ENCODE measurements at regions not wholly inside any gene's neighbourhood (a gene's known extent, or its start where the extent isn't known, plus 50 kb on each side); places are given as distances from the start of the nearest gene placed in this dataset.

GRCh38 chr12:114878781-114879180, 194.8 kb upstream of the TBX3 start:
- no peak for TF ChIP-seq CTCF (IDR thresholded peaks at IDR 0.05; ENCODE audit: borderline replicate concordance, insufficient read depth, low read depth, low read length)
- H3K4me3 ChIP-seq (ENCODE audit: low read depth, low read length) = no peak overlapping the region

- TF ChIP-seq CTCF (IDR thresholded peaks at IDR 0.05; ENCODE audit: borderline replicate concordance, insufficient read depth, low read depth, low read length) = no peak
- no peak overlapping the region for H3K4me3 ChIP-seq (ENCODE audit: low read depth, low read length)
Measured at GRCh38 chr12:114876968-114877680, 193.1 kb upstream of the TBX3 start.

- H3K4me3 ChIP-seq (ENCODE audit: low read depth, low read length) = no peak overlapping the region
- no peak for TF ChIP-seq CTCF (IDR thresholded peaks at IDR 0.05; ENCODE audit: borderline replicate concordance, insufficient read depth, low read depth, low read length)
Measured at GRCh38 chr12:114875313-114875712, 191.3 kb upstream of the TBX3 start.

- TF ChIP-seq CTCF (IDR thresholded peaks at IDR 0.05; ENCODE audit: borderline replicate concordance, insufficient read depth, low read depth, low read length) = no peak
- no peak overlapping the region for H3K4me3 ChIP-seq (ENCODE audit: low read depth, low read length)
Measured at GRCh38 chr12:114873656-114874055, 189.7 kb upstream of the TBX3 start.

- TF ChIP-seq CTCF (IDR thresholded peaks at IDR 0.05; ENCODE audit: borderline replicate concordance, insufficient read depth, low read depth, low read length) = no peak
- no peak overlapping the region for H3K4me3 ChIP-seq (ENCODE audit: low read depth, low read length)
Measured at GRCh38 chr12:114868995-114869834, 185.2 kb upstream of the TBX3 start.

GRCh38 chr12:114866331-114866730, 182.4 kb upstream of the TBX3 start:
- no peak overlapping the region for H3K4me3 ChIP-seq (ENCODE audit: low read depth, low read length)
- TF ChIP-seq CTCF (IDR thresholded peaks at IDR 0.05; ENCODE audit: borderline replicate concordance, insufficient read depth, low read depth, low read length) = no peak

Measured in GM12875 (cell line).